ENCODE measurements at regions not wholly inside any gene's neighbourhood (a gene's known extent, or its start where the extent isn't known, plus 50 kb on each side); places are given as distances from the start of the nearest gene placed in this dataset.

- WGBS (ENCODE audit: missing lambda C conversion rate), result 4% methylated on average over 4 of the region's 4 CpGs
- POLR2A ChIA-PET, result no interaction called here
Observed at GRCh38 chr19:28731577-28731976, 481.4 kb downstream of the UQCRFS1 start.

GRCh38 chr19:28730791-28731512, 482.0 kb downstream of the UQCRFS1 start:
- TF ChIP-seq CHD2 (IDR thresholded peaks at IDR 0.05; ENCODE audit: low read length, partially characterized antibody), result no peak
- TF ChIP-seq RCOR1 (IDR thresholded peaks at IDR 0.05; ENCODE audit: low read depth, low read length), result no peak
- TF ChIP-seq SREBF2 (IDR thresholded peaks at IDR 0.05), result no peak
- TF ChIP-seq E2F6 (IDR thresholded peaks at IDR 0.05; ENCODE audit: borderline replicate concordance, low read depth), result no peak
- no peak for TF ChIP-seq FOSB (CRISPR knock-in tag; IDR thresholded peaks at IDR 0.05)
- TF ChIP-seq ESRRA (IDR thresholded peaks at IDR 0.05; ENCODE audit: borderline replicate concordance, low read length), result no peak
- Histone ChIP-seq H3K27ac (no peak overlapping the region), H3K4me2 (no peak overlapping the region), H3K4me3 (no peak overlapping the region), H3K4me1 (no peaks in the 10 kb centered on the region), H3K9me3 (peaks cover 30% of the 10 kb centered on the region; the same call in 2 of the 3 replicates)
- POLR2A ChIA-PET, result no interaction called here
- 0% methylated on average over 3 of the region's 3 CpGs for WGBS (ENCODE audit: missing lambda C conversion rate)
- CTCF ChIA-PET, result interaction anchor here (0.6 kb wide), 1 partner anchor 68 kb away, joined by 3 read pairs; no protein-coding TSS in a partner anchor
- no peak for DNase-seq (ENCODE audit: low read depth in 1 of 2, low spot score in 1 of 2)
- FAIRE-seq, result no peak
- ATAC-seq, result no peak

More at GRCh38 chr19:28731577-28731976, 481.4 kb downstream of the UQCRFS1 start:
- no peak for DNase-seq (ENCODE audit: low read depth in 1 of 2, low spot score in 1 of 2)
- Histone ChIP-seq H3K9me3 (peaks cover 30% of the 10 kb centered on the region; the same call in 2 of the 3 replicates), H3K27ac (no peak overlapping the region), H3K4me1 (no peaks in the 10 kb centered on the region), H3K4me3 (no peak overlapping the region), H3K4me2 (no peak overlapping the region)
- no peak for TF ChIP-seq JUN (IDR thresholded peaks at IDR 0.05)
- TF ChIP-seq NR3C1 (IDR thresholded peaks at IDR 0.05), result no peak
- TF ChIP-seq POLR2AphosphoS2 (conservative IDR thresholded peaks at IDR 0.05; ENCODE audit: low read length), result no peak
- TF ChIP-seq ZNF302 (CRISPR knock-in tag; IDR thresholded peaks at IDR 0.05), result no peak
- ATAC-seq, result no peak
- FAIRE-seq, result no peak
- CTCF ChIA-PET, result no interaction called here

- Histone ChIP-seq H3K4me2 (no peak overlapping the region), H3K9me3 (peaks cover 25% of the 10 kb centered on the region; the same call in 2 of the 3 replicates), H3K4me1 (no peaks in the 10 kb centered on the region), H3K27ac (no peak overlapping the region), H3K4me3 (no peak overlapping the region)
- DNase-seq (ENCODE audit: low read depth in 1 of 2, low spot score in 1 of 2), result no peak
- TF ChIP-seq RAD21 (conservative IDR thresholded peaks at IDR 0.05 in 1 of 2, IDR thresholded peaks at IDR 0.05 in 1 of 2) (no peak), KDM1A (IDR thresholded peaks at IDR 0.05; ENCODE audit: low read depth) (no peak), JUNB (IDR thresholded peaks at IDR 0.05) (no peak), MYC (IDR thresholded peaks at IDR 0.05; ENCODE audit: borderline replicate concordance, low read length) (no peak), JUN (IDR thresholded peaks at IDR 0.05) (no peak), BHLHE40 (IDR thresholded peaks at IDR 0.05; ENCODE audit: low read depth, low read length) (no peak), CBX2 (IDR thresholded peaks at IDR 0.05; ENCODE audit: borderline replicate concordance, low read depth) (no peak), NFE2L2 (conservative IDR thresholded peaks at IDR 0.05; ENCODE audit: low read length) (no peak)
- WGBS (ENCODE audit: missing lambda C conversion rate), result 51% methylated on average over 43 of the region's 49 CpGs
- no peak for FAIRE-seq
- POLR2A ChIA-PET, result no interaction called here
- CTCF ChIA-PET, result interaction anchor here (0.6 to 0.9 kb wide), 2 partner anchors 10 to 50 kb away, joined by 3 to 4 read pairs; no protein-coding TSS in a partner anchor
- ATAC-seq, result no peak
Observed at GRCh38 chr19:28727480-28728159, 485.3 kb downstream of the UQCRFS1 start.

Measured in A549 (cell line).